A673 (cell line): ENCODE measurements at regions not wholly inside any gene's neighbourhood (a gene's known extent, or its start where the extent isn't known, plus 50 kb on each side); places are given as distances from the start of the nearest gene placed in this dataset.

ENCODE experiments used
- CTCF ChIP-seq: fragments of 300-800, 200-600 bp; sonication (generic); conservative IDR thresholded peaks from 2 replicates; pipeline ENCODE4 v1.5.1; 2017; ENCODE audit warnings: low read depth, mild to moderate bottlenecking, antibody characterized with exemption, low read length, moderate library complexity, mixed read lengths
- EZH2 ChIP-seq: fragments of 200-600 bp; sonication (generic); IDR thresholded peaks from 2 replicates; pipeline ENCODE4 v1.6.1; 2017; ENCODE audit warnings: borderline replicate concordance, low read depth, mild to moderate bottlenecking, mixed read lengths, antibody characterized with exemption, low read length; ENCODE audit not compliant: poor library complexity, severe bottlenecking

GRCh38 chr10:22805304-22805703, 90.9 kb upstream of the PIP4K2A start:
- TF ChIP-seq CTCF (no peak), EZH2 (no peak)
